GM18870 (cell line): ENCODE measurements at regions not wholly inside any gene's neighbourhood (a gene's known extent, or its start where the extent isn't known, plus 50 kb on each side); places are given as distances from the start of the nearest gene placed in this dataset.
"Not testable (repeated sequence)": the region's sequence is repeated elsewhere in the genome, so short reads cannot be mapped to it uniquely, and the experiment has no call there.

Experiments
- ATAC-seq: cut with Tn5 transposase; IDR thresholded peaks from one replicate; pipeline ENCODE4 v1.9.1; 2021; ENCODE audit warnings: moderate library complexity; ENCODE audit not compliant: unreplicated experiment

- no peak for ATAC-seq
Observed at GRCh38 chr2:55772109-55772980, 78.7 kb upstream of the PNPT1 start.

DNA sequence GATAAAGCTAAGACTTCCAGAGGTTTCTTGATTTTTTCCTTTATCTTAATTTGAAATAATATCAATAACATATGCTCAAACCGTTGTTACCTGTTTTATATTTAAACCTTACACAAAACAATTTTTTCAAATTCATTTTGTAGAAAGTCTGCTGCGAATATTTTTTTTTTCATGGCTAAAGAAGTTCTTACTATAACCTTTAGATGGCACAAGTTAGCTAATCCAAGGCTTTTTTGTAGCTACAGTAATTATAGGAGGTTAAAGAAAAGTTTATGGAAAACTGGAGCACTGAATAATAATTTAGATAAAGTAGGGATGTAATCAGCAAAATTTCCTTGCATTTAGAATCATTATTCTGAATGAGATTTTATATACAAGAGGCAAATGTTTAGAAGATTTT, 78.0 kb upstream of the PNPT1 start:
- no peak for ATAC-seq

DNA sequence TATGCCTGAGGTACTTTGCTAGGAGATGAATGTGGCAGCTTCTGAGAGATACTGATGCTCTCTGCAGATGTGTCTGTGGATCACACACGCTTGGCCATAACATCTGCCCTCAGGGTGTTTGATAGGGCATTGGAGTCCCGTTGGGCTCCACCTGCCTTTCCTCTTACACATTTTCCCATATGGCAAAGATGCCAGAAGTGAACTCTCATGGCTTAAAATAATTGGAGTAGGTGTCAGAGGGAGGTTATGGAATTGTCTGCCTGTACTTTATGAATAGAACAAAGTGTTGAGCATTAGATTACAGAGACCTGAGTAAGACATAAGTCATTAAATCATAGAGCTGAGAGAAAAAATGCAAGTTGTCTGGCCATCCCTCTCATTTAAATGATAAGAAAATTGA, 75.3 kb upstream of the PNPT1 start:
- no peak for ATAC-seq

- ATAC-seq = no peak
Observed at GRCh38 chr2:55766947-55767346, 73.3 kb upstream of the PNPT1 start.

DNA sequence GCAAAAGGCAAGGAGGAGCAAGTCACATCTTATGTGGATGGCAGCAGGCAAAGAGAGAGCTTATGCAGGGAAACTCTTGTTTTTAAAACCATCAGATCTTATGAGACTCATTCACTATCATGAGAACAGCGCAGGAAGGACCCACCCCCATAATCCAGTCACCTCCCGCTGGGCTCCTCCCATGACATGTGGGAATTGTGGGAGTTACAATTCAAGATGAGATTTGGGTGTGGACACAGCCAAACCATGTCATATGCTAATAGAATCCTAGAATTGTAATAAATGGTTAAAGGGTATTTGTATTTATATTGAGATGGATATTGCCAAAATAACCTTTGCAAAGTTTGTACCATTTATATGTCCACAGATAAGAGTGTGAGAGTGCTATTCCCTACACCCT, 72.1 kb upstream of the PNPT1 start:
- ATAC-seq = not testable (repeated sequence)

DNA sequence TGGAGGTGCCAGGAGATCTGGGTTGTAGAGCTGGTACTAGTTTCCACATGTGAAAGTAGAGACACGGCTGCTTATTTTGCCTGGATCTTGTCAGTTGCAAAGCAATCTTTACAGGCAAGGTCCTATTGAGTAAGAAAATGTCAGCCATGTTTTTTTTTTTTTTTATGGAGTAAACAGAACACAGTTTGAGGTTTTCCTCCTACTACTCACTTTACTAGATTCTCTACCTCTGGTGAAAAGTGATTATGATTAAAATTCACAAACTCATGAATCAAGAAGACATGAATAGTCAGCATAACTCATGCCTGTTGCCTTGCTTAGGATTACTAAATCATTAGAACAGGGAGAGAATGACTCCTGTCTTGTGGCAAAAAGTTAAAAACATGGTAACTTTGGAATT, 70.1 kb upstream of the PNPT1 start:
- no peak for ATAC-seq

- ATAC-seq = no peak
Observed at GRCh38 chr2:55761526-55761925, 67.9 kb upstream of the PNPT1 start.

DNA sequence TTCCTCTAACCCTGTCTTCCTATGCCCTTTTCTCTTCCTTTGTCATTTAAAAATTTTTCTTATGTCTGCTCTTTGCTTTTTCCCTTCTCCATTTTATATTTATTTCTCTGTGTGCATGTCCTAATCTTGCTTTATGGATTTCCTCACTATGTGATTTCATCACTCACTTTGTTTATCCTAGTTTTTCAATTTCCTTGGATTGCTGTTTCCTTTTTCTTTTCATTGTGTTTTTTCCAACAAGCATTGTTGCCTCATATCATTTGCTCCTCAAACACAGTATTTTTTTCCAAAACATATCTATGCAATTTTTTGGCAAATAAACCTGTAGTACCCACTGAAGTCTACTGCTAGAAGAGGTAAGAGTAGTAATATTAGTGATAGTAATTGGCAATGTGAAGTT, 67.4 kb upstream of the PNPT1 start:
- no peak for ATAC-seq

DNA sequence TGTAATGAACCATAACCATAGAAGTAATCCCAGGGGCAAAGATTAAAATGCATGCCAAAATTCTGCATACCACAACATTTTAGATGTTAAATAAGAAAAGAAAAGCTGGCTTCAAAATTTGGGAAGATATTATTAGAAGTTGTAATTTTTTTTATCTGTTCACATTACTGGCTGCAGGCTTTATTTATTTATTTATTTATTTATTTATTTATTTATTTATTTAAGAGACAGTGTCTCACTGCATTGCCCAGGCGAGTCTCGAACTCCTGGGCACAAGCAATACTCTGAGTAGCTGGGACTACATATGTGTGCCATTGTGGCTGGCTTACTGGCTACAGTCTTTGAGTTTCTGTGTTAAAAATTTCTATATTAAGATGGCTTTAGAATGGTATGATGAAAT, 66.5 kb upstream of the PNPT1 start:
- ATAC-seq = no peak

GRCh38 chr2:55759271-55759921, 65.8 kb upstream of the PNPT1 start:
- no peak for ATAC-seq

DNA sequence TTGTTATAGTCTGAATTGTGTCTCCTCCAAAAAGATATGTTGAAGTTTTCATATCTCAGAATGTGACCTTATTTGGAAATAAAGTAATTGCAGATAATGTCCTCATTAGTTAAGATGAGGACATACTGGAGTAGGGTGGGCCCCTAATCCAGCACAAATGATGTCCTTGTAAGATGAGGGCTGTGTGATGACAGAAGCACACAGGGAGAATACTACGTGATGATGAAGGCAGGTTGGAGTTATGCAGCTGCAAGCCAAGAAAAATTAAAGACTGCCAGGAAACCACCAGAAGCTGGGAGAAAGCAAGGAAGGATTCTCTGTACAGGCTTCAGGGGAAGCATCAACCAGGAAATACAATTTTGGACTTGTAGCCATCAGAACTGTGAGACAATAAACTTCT, 58.3 kb upstream of the PNPT1 start:
- no peak for ATAC-seq

DNA sequence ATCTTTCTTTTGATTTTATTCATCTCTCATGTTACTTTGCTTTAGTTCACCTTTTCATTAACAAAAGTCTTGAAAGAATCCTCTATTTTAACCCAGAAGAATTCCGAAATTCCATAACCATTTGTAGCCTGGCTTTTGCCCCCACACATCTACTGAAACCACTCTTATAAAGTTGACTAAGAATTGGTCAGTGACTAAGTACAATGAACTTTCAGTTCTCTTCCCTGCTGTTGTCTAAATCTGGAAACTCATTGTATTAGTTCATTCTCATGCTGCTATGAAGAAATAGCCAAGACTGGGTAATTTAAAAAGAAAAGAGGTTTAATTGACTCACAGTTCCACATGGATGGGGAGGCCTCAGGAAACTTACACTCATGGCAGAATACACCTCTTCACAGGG, 49.9 kb upstream of the PNPT1 start:
- no peak for ATAC-seq
